ENCODE measurements at regions not wholly inside any gene's neighbourhood (a gene's known extent, or its start where the extent isn't known, plus 50 kb on each side); places are given as distances from the start of the nearest gene placed in this dataset.

DNA sequence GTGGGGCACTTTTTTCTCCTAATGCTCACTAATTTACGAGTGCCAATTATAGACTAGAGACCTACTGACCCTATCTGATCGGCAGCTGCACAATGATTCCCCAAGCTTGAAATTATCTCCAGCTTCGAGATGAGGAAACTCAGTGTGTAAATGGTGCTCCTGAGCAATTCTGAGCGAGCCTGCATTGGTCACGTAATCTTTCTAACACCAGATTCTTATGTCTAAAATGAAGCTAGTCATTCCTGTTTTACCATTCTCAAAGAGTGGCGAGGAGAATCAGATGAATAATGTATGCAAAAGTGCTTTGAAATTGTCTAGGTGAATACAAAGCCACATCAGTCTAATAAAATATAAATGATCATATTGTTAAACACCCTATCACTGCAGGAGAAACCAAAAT lies 318.1 kb upstream of the FAM78B start:
- TF ChIP-seq, protein P1, sequence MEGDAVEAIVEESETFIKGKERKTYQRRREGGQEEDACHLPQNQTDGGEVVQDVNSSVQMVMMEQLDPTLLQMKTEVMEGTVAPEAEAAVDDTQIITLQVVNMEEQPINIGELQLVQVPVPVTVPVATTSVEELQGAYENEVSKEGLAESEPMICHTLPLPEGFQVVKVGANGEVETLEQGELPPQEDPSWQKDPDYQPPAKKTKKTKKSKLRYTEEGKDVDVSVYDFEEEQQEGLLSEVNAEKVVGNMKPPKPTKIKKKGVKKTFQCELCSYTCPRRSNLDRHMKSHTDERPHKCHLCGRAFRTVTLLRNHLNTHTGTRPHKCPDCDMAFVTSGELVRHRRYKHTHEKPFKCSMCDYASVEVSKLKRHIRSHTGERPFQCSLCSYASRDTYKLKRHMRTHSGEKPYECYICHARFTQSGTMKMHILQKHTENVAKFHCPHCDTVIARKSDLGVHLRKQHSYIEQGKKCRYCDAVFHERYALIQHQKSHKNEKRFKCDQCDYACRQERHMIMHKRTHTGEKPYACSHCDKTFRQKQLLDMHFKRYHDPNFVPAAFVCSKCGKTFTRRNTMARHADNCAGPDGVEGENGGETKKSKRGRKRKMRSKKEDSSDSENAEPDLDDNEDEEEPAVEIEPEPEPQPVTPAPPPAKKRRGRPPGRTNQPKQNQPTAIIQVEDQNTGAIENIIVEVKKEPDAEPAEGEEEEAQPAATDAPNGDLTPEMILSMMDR (IDR thresholded peaks at IDR 0.05 in 4 of 5, conservative IDR thresholded peaks at IDR 0.05 in 1 of 5) = no peak
- no peak for TF ChIP-seq POLR2A (IDR thresholded peaks at IDR 0.05)

Measured in gastrocnemius medialis (tissue), 4 donors.